ENCODE measurements at regions not wholly inside any gene's neighbourhood (a gene's known extent, or its start where the extent isn't known, plus 50 kb on each side); places are given as distances from the start of the nearest gene placed in this dataset.

- peak; percentile 64 for DNase-seq (ENCODE audit: low spot score)
Measured at GRCh38 chr10:78543031-78543748, 509.5 kb downstream of the RPS24 start.

GRCh38 chr10:78543749-78544362 lies 510.2 kb downstream of the RPS24 start:
- peak; percentile 79 for DNase-seq (ENCODE audit: low spot score)

- peak; percentile 55 for DNase-seq (ENCODE audit: low spot score)
Measured at GRCh38 chr10:78544423-78545090, 510.9 kb downstream of the RPS24 start.

- DNase-seq (ENCODE audit: low spot score): no peak
Measured at GRCh38 chr10:78545756-78546155, 512.1 kb downstream of the RPS24 start.

- peak; percentile 20 for DNase-seq (ENCODE audit: low spot score)
Measured at GRCh38 chr10:78547397-78547796, 513.7 kb downstream of the RPS24 start.

- DNase-seq (ENCODE audit: low spot score): peak; percentile 15
Measured at GRCh38 chr10:78547905-78548304, 514.2 kb downstream of the RPS24 start.

GRCh38 chr10:78548369-78548768 lies 514.7 kb downstream of the RPS24 start:
- DNase-seq (ENCODE audit: low spot score): no peak

GRCh38 chr10:78549140-78549935 lies 515.7 kb downstream of the RPS24 start:
- DNase-seq (ENCODE audit: low spot score): no peak

GRCh38 chr10:78550090-78550489 lies 516.4 kb downstream of the RPS24 start:
- no peak for DNase-seq (ENCODE audit: low spot score)

GRCh38 chr10:78550716-78551115 lies 517.1 kb downstream of the RPS24 start:
- no peak for DNase-seq (ENCODE audit: low spot score)

- no peak for DNase-seq (ENCODE audit: low spot score)
Measured at GRCh38 chr10:78551184-78552005, 517.4 kb upstream of the ZMIZ1 start.

GRCh38 chr10:78552261-78552811 lies 516.4 kb upstream of the ZMIZ1 start:
- peak; percentile 83 for DNase-seq (ENCODE audit: low spot score)

GRCh38 chr10:78553792-78554191 lies 515.0 kb upstream of the ZMIZ1 start:
- no peak for DNase-seq (ENCODE audit: low spot score)

GRCh38 chr10:78555128-78555527 lies 513.6 kb upstream of the ZMIZ1 start:
- no peak for DNase-seq (ENCODE audit: low spot score)

GRCh38 chr10:78556705-78557432 lies 511.9 kb upstream of the ZMIZ1 start:
- DNase-seq (ENCODE audit: low spot score): no peak

GRCh38 chr10:78557433-78557925 lies 511.3 kb upstream of the ZMIZ1 start:
- DNase-seq (ENCODE audit: low spot score): no peak

GRCh38 chr10:78559661-78560340 lies 509.0 kb upstream of the ZMIZ1 start:
- DNase-seq (ENCODE audit: low spot score): no peak

- no peak for DNase-seq (ENCODE audit: low spot score)
Measured at GRCh38 chr10:78560341-78560688, 508.5 kb upstream of the ZMIZ1 start.

GRCh38 chr10:78563314-78563713 lies 505.5 kb upstream of the ZMIZ1 start:
- DNase-seq (ENCODE audit: low spot score): no peak

GRCh38 chr10:78565841-78566240 lies 502.9 kb upstream of the ZMIZ1 start:
- no peak for DNase-seq (ENCODE audit: low spot score)
